ENCODE measurements at regions not wholly inside any gene's neighbourhood (a gene's known extent, or its start where the extent isn't known, plus 50 kb on each side); places are given as distances from the start of the nearest gene placed in this dataset.

DNA sequence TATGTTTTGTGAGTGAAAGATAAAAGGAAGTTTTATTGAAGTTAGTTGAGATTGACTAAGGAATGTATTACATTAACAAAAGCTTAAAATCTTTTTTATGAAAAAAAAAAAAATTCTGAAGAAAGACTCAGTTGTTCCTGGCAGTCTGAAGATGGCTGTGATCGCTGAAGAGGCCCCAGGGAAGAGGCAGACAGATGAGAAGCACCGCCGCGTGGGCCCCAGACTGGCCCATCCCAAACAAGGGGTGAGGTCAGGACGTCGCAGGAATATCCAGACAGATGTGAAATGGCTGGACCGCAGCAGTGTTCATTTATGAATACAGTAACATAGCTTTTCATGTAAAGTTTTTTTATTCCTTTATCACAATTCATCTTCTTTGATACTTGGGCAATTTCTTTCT is 194.2 kb downstream of the TBXT start:
- H3K36me3 ChIP-seq (ENCODE audit: insufficient read depth, low read length): no peaks in the 10 kb centered on the region
- no peak overlapping the region for H3K9ac ChIP-seq (ENCODE audit: low read length)
- Mint-ChIP-seq H3K9me3 (ENCODE audit: unreplicated experiment) (no peaks in the 10 kb centered on the region), H3K27me3 (ENCODE audit: low read depth, unreplicated experiment) (peaks cover 25% of the 10 kb centered on the region), H3K27ac (ENCODE audit: unreplicated experiment) (no peak overlapping the region), H3K4me1 (ENCODE audit: low read depth, unreplicated experiment) (peaks cover 3% of the 10 kb centered on the region), H3K36me3 (ENCODE audit: low read depth, unreplicated experiment) (no peaks in the 10 kb centered on the region), H3K4me3 (ENCODE audit: unreplicated experiment) (no peak overlapping the region)
- no peak overlapping the region for H3K27ac ChIP-seq (ENCODE audit: low read depth, low read length)
- H3K27me3 ChIP-seq (ENCODE audit: insufficient read depth, low read length): peaks cover 2% of the 10 kb centered on the region
- no peaks in the 10 kb centered on the region for H4K20me1 ChIP-seq (ENCODE audit: insufficient read depth, low read length)
- no peak overlapping the region for H2AFZ ChIP-seq (ENCODE audit: low read depth, low read length)
- FAIRE-seq (no peak), DNase-seq (ENCODE audit: low read depth) (no peak)
- H3K9me3 ChIP-seq (ENCODE audit: insufficient read depth, low read depth, low read length): no peaks in the 10 kb centered on the region
- no peaks in the 10 kb centered on the region for H3K79me2 ChIP-seq (ENCODE audit: insufficient read depth, low read length)
- TF ChIP-seq, protein P1, sequence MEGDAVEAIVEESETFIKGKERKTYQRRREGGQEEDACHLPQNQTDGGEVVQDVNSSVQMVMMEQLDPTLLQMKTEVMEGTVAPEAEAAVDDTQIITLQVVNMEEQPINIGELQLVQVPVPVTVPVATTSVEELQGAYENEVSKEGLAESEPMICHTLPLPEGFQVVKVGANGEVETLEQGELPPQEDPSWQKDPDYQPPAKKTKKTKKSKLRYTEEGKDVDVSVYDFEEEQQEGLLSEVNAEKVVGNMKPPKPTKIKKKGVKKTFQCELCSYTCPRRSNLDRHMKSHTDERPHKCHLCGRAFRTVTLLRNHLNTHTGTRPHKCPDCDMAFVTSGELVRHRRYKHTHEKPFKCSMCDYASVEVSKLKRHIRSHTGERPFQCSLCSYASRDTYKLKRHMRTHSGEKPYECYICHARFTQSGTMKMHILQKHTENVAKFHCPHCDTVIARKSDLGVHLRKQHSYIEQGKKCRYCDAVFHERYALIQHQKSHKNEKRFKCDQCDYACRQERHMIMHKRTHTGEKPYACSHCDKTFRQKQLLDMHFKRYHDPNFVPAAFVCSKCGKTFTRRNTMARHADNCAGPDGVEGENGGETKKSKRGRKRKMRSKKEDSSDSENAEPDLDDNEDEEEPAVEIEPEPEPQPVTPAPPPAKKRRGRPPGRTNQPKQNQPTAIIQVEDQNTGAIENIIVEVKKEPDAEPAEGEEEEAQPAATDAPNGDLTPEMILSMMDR (IDR thresholded peaks at IDR 0.05; ENCODE audit: insufficient read depth, low read depth, low read length): no peak
- no peak for TF ChIP-seq EZH2 (IDR thresholded peaks at IDR 0.05; ENCODE audit: insufficient read depth, low read length)
- no peaks in the 10 kb centered on the region for H3K4me1 ChIP-seq (ENCODE audit: insufficient read depth, low read length)
- H3K4me3 ChIP-seq (ENCODE audit: insufficient read depth, low read depth, low read length): no peak overlapping the region
- H3K4me2 ChIP-seq (ENCODE audit: low read length): no peak overlapping the region

DNA sequence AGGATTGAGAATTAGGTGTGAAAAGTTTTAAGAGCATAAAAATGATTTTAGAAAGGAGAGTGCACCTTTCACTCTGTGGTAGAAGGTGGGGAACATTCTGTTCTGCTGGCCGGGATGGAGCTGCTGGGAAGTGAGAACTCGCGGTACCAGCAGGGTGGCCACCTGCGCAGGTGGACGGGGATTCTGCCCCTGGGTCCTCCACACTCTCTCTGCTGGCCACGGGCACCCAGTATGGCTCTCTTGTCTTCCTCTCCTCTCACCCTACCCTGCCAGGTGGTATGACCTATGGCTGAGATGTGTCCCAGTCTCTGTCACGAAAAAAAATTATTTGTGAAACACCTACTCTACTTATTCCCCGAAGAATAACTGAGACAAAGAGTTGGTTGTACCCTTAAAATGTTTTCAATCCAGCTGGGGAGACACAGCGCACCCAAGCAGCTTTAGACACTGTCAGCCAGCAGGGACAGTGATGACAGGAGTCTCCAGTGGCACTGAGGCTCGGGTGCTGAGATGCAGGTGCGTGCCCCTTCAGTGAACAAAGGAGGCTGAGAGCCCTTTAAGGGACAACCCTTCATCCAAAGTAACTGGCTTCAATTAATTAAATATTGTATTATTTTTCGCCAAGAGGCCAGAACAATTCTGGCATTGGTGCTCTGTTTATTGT is 195.4 kb downstream of the TBXT start:
- Histone ChIP-seq H3K9ac (ENCODE audit: low read length) (no peak overlapping the region), H3K9me3 (ENCODE audit: insufficient read depth, low read depth, low read length) (no peaks in the 10 kb centered on the region), H3K4me2 (ENCODE audit: low read length) (no peak overlapping the region), H3K4me3 (ENCODE audit: insufficient read depth, low read depth, low read length) (no peak overlapping the region), H3K27ac (ENCODE audit: low read depth, low read length) (no peak overlapping the region), H4K20me1 (ENCODE audit: insufficient read depth, low read length) (no peaks in the 10 kb centered on the region), H3K79me2 (ENCODE audit: insufficient read depth, low read length) (no peaks in the 10 kb centered on the region), H3K36me3 (ENCODE audit: insufficient read depth, low read length) (no peaks in the 10 kb centered on the region), H3K4me1 (ENCODE audit: insufficient read depth, low read length) (no peaks in the 10 kb centered on the region), H2AFZ (ENCODE audit: low read depth, low read length) (no peak overlapping the region), H3K27me3 (ENCODE audit: insufficient read depth, low read length) (peaks cover 2% of the 10 kb centered on the region)
- no peak for FAIRE-seq
- Mint-ChIP-seq H3K27ac (ENCODE audit: unreplicated experiment) (no peak overlapping the region), H3K36me3 (ENCODE audit: low read depth, unreplicated experiment) (no peaks in the 10 kb centered on the region), H3K9me3 (ENCODE audit: unreplicated experiment) (no peaks in the 10 kb centered on the region), H3K27me3 (ENCODE audit: low read depth, unreplicated experiment) (peaks cover 24% of the 10 kb centered on the region), H3K4me3 (ENCODE audit: unreplicated experiment) (no peak overlapping the region), H3K4me1 (ENCODE audit: low read depth, unreplicated experiment) (peaks cover 10% of the 10 kb centered on the region)
- TF ChIP-seq, protein P1 (IDR thresholded peaks at IDR 0.05; ENCODE audit: insufficient read depth, low read depth, low read length): no peak
- TF ChIP-seq EZH2 (IDR thresholded peaks at IDR 0.05; ENCODE audit: insufficient read depth, low read length): no peak
- DNase-seq (ENCODE audit: low read depth): no peak

DNA sequence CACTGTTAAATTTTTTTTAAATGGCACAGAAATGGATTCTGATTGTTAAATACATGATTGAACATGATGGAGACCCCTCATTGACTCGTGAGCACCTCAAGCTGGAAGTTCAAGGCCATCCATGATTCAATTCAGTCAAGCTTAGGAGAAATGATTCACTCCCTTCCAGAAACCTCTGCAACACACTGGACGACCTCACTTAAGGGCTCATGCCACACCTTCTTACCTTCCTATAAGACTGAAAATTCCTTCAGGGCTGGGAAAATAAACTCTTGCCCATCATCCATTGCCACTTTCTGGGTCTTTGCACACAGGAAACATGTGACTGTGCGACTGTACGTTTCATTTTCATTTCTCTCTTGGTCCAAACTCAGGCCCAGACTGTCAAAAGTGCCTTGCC is 196.4 kb downstream of the TBXT start:
- H3K36me3 ChIP-seq (ENCODE audit: insufficient read depth, low read length): no peaks in the 10 kb centered on the region
- no peak overlapping the region for H3K4me3 Mint-ChIP-seq (ENCODE audit: unreplicated experiment)
- H2AFZ ChIP-seq (ENCODE audit: low read depth, low read length): no peak overlapping the region
- peaks cover 2% of the 10 kb centered on the region for H3K27me3 ChIP-seq (ENCODE audit: insufficient read depth, low read length)
- H3K9me3 Mint-ChIP-seq (ENCODE audit: unreplicated experiment): no peaks in the 10 kb centered on the region
- H4K20me1 ChIP-seq (ENCODE audit: insufficient read depth, low read length): no peaks in the 10 kb centered on the region
- H3K27ac Mint-ChIP-seq (ENCODE audit: unreplicated experiment): no peak overlapping the region
- no peak overlapping the region for H3K9ac ChIP-seq (ENCODE audit: low read length)
- H3K27ac ChIP-seq (ENCODE audit: low read depth, low read length): no peak overlapping the region
- H3K36me3 Mint-ChIP-seq (ENCODE audit: low read depth, unreplicated experiment): no peaks in the 10 kb centered on the region
- DNase-seq (ENCODE audit: low read depth) (no peak), FAIRE-seq (no peak)
- TF ChIP-seq, protein P1 (IDR thresholded peaks at IDR 0.05; ENCODE audit: insufficient read depth, low read depth, low read length): no peak
- no peak for TF ChIP-seq EZH2 (IDR thresholded peaks at IDR 0.05; ENCODE audit: insufficient read depth, low read length)
- no peak overlapping the region for H3K4me3 ChIP-seq (ENCODE audit: insufficient read depth, low read depth, low read length)
- no peaks in the 10 kb centered on the region for H3K9me3 ChIP-seq (ENCODE audit: insufficient read depth, low read depth, low read length)
- H3K4me1 Mint-ChIP-seq (ENCODE audit: low read depth, unreplicated experiment): peaks cover 10% of the 10 kb centered on the region
- H3K4me1 ChIP-seq (ENCODE audit: insufficient read depth, low read length): no peaks in the 10 kb centered on the region
- H3K27me3 Mint-ChIP-seq (ENCODE audit: low read depth, unreplicated experiment): peaks cover 18% of the 10 kb centered on the region
- no peaks in the 10 kb centered on the region for H3K79me2 ChIP-seq (ENCODE audit: insufficient read depth, low read length)
- no peak overlapping the region for H3K4me2 ChIP-seq (ENCODE audit: low read length)
